Mucosa of descending colon (tissue), 3 donors: ENCODE measurements at regions not wholly inside any gene's neighbourhood (a gene's known extent, or its start where the extent isn't known, plus 50 kb on each side); places are given as distances from the start of the nearest gene placed in this dataset.

Source experiments
- ATAC-seq: fragments of 200-7000 bp; cut with Tn5 transposase; one replicate; pipeline ENCODE4 v1.9.1; 2020; ENCODE audit warnings: mild to moderate bottlenecking, moderate library complexity
- DNase-seq, 3 donors: peaks; one replicate each; pipeline ENCODE4 v3.0.0-alpha.2; 2020
- H3K36me3 ChIP-seq: fragments of 200-600 bp; one replicate; pipeline ENCODE4 v1.8.0; 2021; ENCODE audit warnings: low read depth, mild to moderate bottlenecking
- H3K4me1 ChIP-seq: fragments of 200-600 bp; one replicate; pipeline ENCODE4 v1.8.0; 2021; ENCODE audit warnings: low read depth, mild to moderate bottlenecking
- H3K4me3 ChIP-seq: fragments of 200-600 bp; one replicate; pipeline ENCODE4 v1.8.0; 2021; ENCODE audit warnings: mild to moderate bottlenecking
- H3K9me3 ChIP-seq: fragments of 200-600 bp; one replicate; pipeline ENCODE4 v1.8.0; 2021; ENCODE audit warnings: mild to moderate bottlenecking
- intact Hi-C, 2 donors: fragments of 100-400 bp; cut with DNase I in 1 of 2; cut with micrococcal nuclease in 1 of 2; formaldehyde crosslinking; loops; one replicate each; pipeline versions ENCODE4 v1.11.0 to v1.11.1; 2022; cut with DNase I, micrococcal nuclease
- TF ChIP-seq, protein P1 (sequence below): fragments of 200-600 bp; IDR thresholded peaks from one replicate; pipeline ENCODE4 v1.8.0; 2022; ENCODE audit warnings: antibody characterized with exemption, mild to moderate bottlenecking
- donor health status: DM: no; HTN: no; CAD: no; lungs with moderate emphysema.
- donor health status: DM: no; HTN: no; CAD: no.
- donor health status: DM: no; HTN: yes; CAD: no.

GRCh38 chr6:16836144-16836981, 75.1 kb upstream of the ATXN1 start:
- DNase-seq (no peak), ATAC-seq (no peak)
- no peaks in the 10 kb centered on the region for H3K36me3 ChIP-seq
- intact Hi-C loops, result no loop called here
- TF ChIP-seq, protein P1, sequence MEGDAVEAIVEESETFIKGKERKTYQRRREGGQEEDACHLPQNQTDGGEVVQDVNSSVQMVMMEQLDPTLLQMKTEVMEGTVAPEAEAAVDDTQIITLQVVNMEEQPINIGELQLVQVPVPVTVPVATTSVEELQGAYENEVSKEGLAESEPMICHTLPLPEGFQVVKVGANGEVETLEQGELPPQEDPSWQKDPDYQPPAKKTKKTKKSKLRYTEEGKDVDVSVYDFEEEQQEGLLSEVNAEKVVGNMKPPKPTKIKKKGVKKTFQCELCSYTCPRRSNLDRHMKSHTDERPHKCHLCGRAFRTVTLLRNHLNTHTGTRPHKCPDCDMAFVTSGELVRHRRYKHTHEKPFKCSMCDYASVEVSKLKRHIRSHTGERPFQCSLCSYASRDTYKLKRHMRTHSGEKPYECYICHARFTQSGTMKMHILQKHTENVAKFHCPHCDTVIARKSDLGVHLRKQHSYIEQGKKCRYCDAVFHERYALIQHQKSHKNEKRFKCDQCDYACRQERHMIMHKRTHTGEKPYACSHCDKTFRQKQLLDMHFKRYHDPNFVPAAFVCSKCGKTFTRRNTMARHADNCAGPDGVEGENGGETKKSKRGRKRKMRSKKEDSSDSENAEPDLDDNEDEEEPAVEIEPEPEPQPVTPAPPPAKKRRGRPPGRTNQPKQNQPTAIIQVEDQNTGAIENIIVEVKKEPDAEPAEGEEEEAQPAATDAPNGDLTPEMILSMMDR, result no peak
- no peaks in the 10 kb centered on the region for H3K4me1 ChIP-seq
- no peak overlapping the region for H3K4me3 ChIP-seq
- H3K9me3 ChIP-seq, result no peaks in the 10 kb centered on the region

GRCh38 chr6:16834242-16834641, 73.0 kb upstream of the ATXN1 start:
- intact Hi-C loops, result no loop called here
- Histone ChIP-seq H3K36me3 (no peaks in the 10 kb centered on the region), H3K4me3 (no peak overlapping the region), H3K4me1 (no peaks in the 10 kb centered on the region), H3K9me3 (no peaks in the 10 kb centered on the region)
- TF ChIP-seq, protein P1, result no peak
- ATAC-seq (no peak), DNase-seq (no peak)

- DNase-seq (no peak), ATAC-seq (no peak)
- TF ChIP-seq, protein P1, result no peak
- intact Hi-C loops, result no loop called here
- Histone ChIP-seq H3K4me3 (no peak overlapping the region), H3K9me3 (no peaks in the 10 kb centered on the region), H3K36me3 (no peaks in the 10 kb centered on the region), H3K4me1 (no peaks in the 10 kb centered on the region)
These were observed 71.5 kb upstream of the ATXN1 start for GRCh38 chr6:16832721-16833120.

DNA sequence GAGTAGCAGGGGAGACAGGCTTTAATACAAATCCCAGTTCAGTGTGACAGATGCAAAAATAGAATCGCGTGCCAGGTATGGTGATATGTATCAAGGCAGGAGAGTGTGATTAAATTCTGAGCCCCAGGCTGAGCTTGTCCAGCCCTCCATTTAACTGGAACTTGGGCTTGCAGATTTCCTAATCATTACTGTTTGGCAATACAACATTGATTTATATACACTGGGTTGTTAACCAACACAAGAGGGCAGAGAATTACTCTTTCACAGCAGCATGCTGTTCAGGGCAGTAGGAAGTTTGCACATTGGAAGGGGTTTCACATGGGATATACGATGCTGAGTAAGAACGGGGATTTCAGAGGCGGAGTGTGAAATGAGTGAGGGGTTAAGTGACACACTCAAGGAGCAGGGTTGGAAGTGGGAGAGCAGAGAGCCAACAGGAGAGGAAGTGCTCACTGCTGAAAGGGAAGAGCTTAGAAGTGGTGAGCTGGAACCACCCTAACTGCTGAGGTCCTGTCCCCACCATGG, 70.8 kb upstream of the ATXN1 start:
- DNase-seq, result no peak
- ATAC-seq, result no peak
- TF ChIP-seq, protein P1, result no peak
- Histone ChIP-seq H3K36me3 (no peaks in the 10 kb centered on the region), H3K4me3 (no peak overlapping the region), H3K4me1 (no peaks in the 10 kb centered on the region), H3K9me3 (no peaks in the 10 kb centered on the region)
- intact Hi-C loops, result no loop called here

DNA sequence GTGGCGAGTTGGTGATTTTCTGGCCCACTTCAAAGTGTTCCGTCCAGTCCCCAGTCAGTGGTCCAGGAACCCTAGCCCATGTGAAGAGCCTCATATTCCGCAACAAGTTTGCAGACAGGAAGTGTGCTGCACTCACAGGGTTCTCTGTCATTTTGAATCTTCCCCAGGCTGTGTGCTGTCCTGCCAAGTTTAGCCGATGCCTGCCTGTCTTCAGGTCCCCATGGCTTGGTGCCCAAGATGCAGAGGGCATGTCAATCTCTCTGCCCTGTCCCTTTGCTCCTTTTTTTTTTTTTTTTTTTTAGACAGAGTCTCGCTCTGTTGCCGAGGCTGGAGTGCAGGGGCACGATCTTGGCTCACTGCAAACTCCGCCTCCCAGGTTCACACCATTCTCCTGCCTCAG, 69.9 kb upstream of the ATXN1 start:
- ATAC-seq (no peak), DNase-seq (no peak)
- Histone ChIP-seq H3K4me1 (no peaks in the 10 kb centered on the region), H3K4me3 (no peak overlapping the region), H3K36me3 (no peaks in the 10 kb centered on the region), H3K9me3 (no peaks in the 10 kb centered on the region)
- TF ChIP-seq, protein P1, result no peak
- intact Hi-C loops, result no loop called here
